ENCODE measurements at regions not wholly inside any gene's neighbourhood (a gene's known extent, or its start where the extent isn't known, plus 50 kb on each side); places are given as distances from the start of the nearest gene placed in this dataset.

- no peak for FAIRE-seq
- TF ChIP-seq POLR2AphosphoS5 (IDR thresholded peaks at IDR 0.05; ENCODE audit: low read depth, low read length) (no peak), TAF1 (IDR thresholded peaks at IDR 0.05; ENCODE audit: low read depth, low read length) (no peak), PAX5 (IDR thresholded peaks at IDR 0.05; ENCODE audit: insufficient read depth, low read length, severe bottlenecking) (no peak), POLR2A (IDR thresholded peaks at IDR 0.05; ENCODE audit: low read depth, low read length) (no peak), POU2F2 (IDR thresholded peaks at IDR 0.05; ENCODE audit: low read depth, low read length) (no peak), SPI1 (IDR thresholded peaks at IDR 0.05; ENCODE audit: low read depth, low read length) (no peak)
- DNase-seq (ENCODE audit: insufficient read length, low spot score), result no peak
These were observed 386.5 kb upstream of the SULF2 start for GRCh38 chr20:48171626-48172356.

GRCh38 chr20:48171071-48171470 lies 385.8 kb upstream of the SULF2 start:
- FAIRE-seq (no peak), DNase-seq (ENCODE audit: insufficient read length, low spot score) (no peak)
- no peak for TF ChIP-seq POLR2AphosphoS5 (IDR thresholded peaks at IDR 0.05; ENCODE audit: low read depth, low read length)
- TF ChIP-seq PAX5 (IDR thresholded peaks at IDR 0.05; ENCODE audit: insufficient read depth, low read length, severe bottlenecking), result no peak
- TF ChIP-seq TAF1 (IDR thresholded peaks at IDR 0.05; ENCODE audit: low read depth, low read length), result no peak
- no peak for TF ChIP-seq POU2F2 (IDR thresholded peaks at IDR 0.05; ENCODE audit: low read depth, low read length)
- TF ChIP-seq SPI1 (IDR thresholded peaks at IDR 0.05; ENCODE audit: low read depth, low read length), result no peak
- no peak for TF ChIP-seq POLR2A (IDR thresholded peaks at IDR 0.05; ENCODE audit: low read depth, low read length)

GRCh38 chr20:48170625-48171024 lies 385.3 kb upstream of the SULF2 start:
- no peak for DNase-seq (ENCODE audit: insufficient read length, low spot score)
- TF ChIP-seq POLR2AphosphoS5 (IDR thresholded peaks at IDR 0.05; ENCODE audit: low read depth, low read length), result no peak
- no peak for TF ChIP-seq PAX5 (IDR thresholded peaks at IDR 0.05; ENCODE audit: insufficient read depth, low read length, severe bottlenecking)
- no peak for TF ChIP-seq SPI1 (IDR thresholded peaks at IDR 0.05; ENCODE audit: low read depth, low read length)
- TF ChIP-seq POU2F2 (IDR thresholded peaks at IDR 0.05; ENCODE audit: low read depth, low read length), result no peak
- TF ChIP-seq POLR2A (IDR thresholded peaks at IDR 0.05; ENCODE audit: low read depth, low read length), result no peak
- no peak for TF ChIP-seq TAF1 (IDR thresholded peaks at IDR 0.05; ENCODE audit: low read depth, low read length)
- FAIRE-seq, result no peak

- TF ChIP-seq SPI1 (IDR thresholded peaks at IDR 0.05; ENCODE audit: low read depth, low read length) (no peak), TAF1 (IDR thresholded peaks at IDR 0.05; ENCODE audit: low read depth, low read length) (no peak), POLR2AphosphoS5 (IDR thresholded peaks at IDR 0.05; ENCODE audit: low read depth, low read length) (no peak), POU2F2 (IDR thresholded peaks at IDR 0.05; ENCODE audit: low read depth, low read length) (no peak), POLR2A (IDR thresholded peaks at IDR 0.05; ENCODE audit: low read depth, low read length) (no peak), PAX5 (IDR thresholded peaks at IDR 0.05; ENCODE audit: insufficient read depth, low read length, severe bottlenecking) (no peak)
- FAIRE-seq, result no peak
These were observed 384.5 kb upstream of the SULF2 start for GRCh38 chr20:48169650-48170225.

GRCh38 chr20:48166082-48166835 lies 381.0 kb upstream of the SULF2 start:
- FAIRE-seq, result no peak
- DNase-seq (ENCODE audit: insufficient read length, low spot score), result no peak
- no peak for TF ChIP-seq TAF1 (IDR thresholded peaks at IDR 0.05; ENCODE audit: low read depth, low read length)
- no peak for TF ChIP-seq POU2F2 (IDR thresholded peaks at IDR 0.05; ENCODE audit: low read depth, low read length)
- TF ChIP-seq SPI1 (IDR thresholded peaks at IDR 0.05; ENCODE audit: low read depth, low read length), result no peak
- TF ChIP-seq POLR2A (IDR thresholded peaks at IDR 0.05; ENCODE audit: low read depth, low read length), result no peak
- no peak for TF ChIP-seq PAX5 (IDR thresholded peaks at IDR 0.05; ENCODE audit: insufficient read depth, low read length, severe bottlenecking)
- no peak for TF ChIP-seq POLR2AphosphoS5 (IDR thresholded peaks at IDR 0.05; ENCODE audit: low read depth, low read length)

More at GRCh38 chr20:48169650-48170225, 384.5 kb upstream of the SULF2 start:
- DNase-seq (ENCODE audit: insufficient read length, low spot score), result no peak

- no peak for FAIRE-seq
- no peak for DNase-seq (ENCODE audit: insufficient read length, low spot score)
- no peak for TF ChIP-seq POLR2A (IDR thresholded peaks at IDR 0.05; ENCODE audit: low read depth, low read length)
- no peak for TF ChIP-seq POLR2AphosphoS5 (IDR thresholded peaks at IDR 0.05; ENCODE audit: low read depth, low read length)
- TF ChIP-seq SPI1 (IDR thresholded peaks at IDR 0.05; ENCODE audit: low read depth, low read length), result no peak
- no peak for TF ChIP-seq PAX5 (IDR thresholded peaks at IDR 0.05; ENCODE audit: insufficient read depth, low read length, severe bottlenecking)
These were observed 380.1 kb upstream of the SULF2 start for GRCh38 chr20:48165401-48165685.

- FAIRE-seq (no peak), DNase-seq (ENCODE audit: insufficient read length, low spot score) (no peak)
- TF ChIP-seq PAX5 (IDR thresholded peaks at IDR 0.05; ENCODE audit: insufficient read depth, low read length, severe bottlenecking) (no peak), POLR2AphosphoS5 (IDR thresholded peaks at IDR 0.05; ENCODE audit: low read depth, low read length) (no peak), SPI1 (IDR thresholded peaks at IDR 0.05; ENCODE audit: low read depth, low read length) (no peak), POU2F2 (IDR thresholded peaks at IDR 0.05; ENCODE audit: low read depth, low read length) (no peak), POLR2A (IDR thresholded peaks at IDR 0.05; ENCODE audit: low read depth, low read length) (no peak)
These were observed 379.5 kb upstream of the SULF2 start for GRCh38 chr20:48164566-48165400.

- DNase-seq (ENCODE audit: insufficient read length, low spot score), result no peak
- no peak for TF ChIP-seq POU2F2 (IDR thresholded peaks at IDR 0.05; ENCODE audit: low read depth, low read length)
- FAIRE-seq, result no peak
These were observed 378.8 kb upstream of the SULF2 start for GRCh38 chr20:48164034-48164433.

GRCh38 chr20:48163505-48163904 lies 378.2 kb upstream of the SULF2 start:
- no peak for TF ChIP-seq TAF1 (IDR thresholded peaks at IDR 0.05; ENCODE audit: low read depth, low read length)
- TF ChIP-seq POLR2AphosphoS5 (IDR thresholded peaks at IDR 0.05; ENCODE audit: low read depth, low read length), result no peak
- no peak for TF ChIP-seq POLR2A (IDR thresholded peaks at IDR 0.05; ENCODE audit: low read depth, low read length)
- TF ChIP-seq PAX5 (IDR thresholded peaks at IDR 0.05; ENCODE audit: insufficient read depth, low read length, severe bottlenecking), result no peak
- TF ChIP-seq SPI1 (IDR thresholded peaks at IDR 0.05; ENCODE audit: low read depth, low read length), result no peak
- no peak for TF ChIP-seq POU2F2 (IDR thresholded peaks at IDR 0.05; ENCODE audit: low read depth, low read length)
- FAIRE-seq (no peak), DNase-seq (ENCODE audit: insufficient read length, low spot score) (no peak)
